NB4 (cell line): ENCODE measurements at regions not wholly inside any gene's neighbourhood (a gene's known extent, or its start where the extent isn't known, plus 50 kb on each side); places are given as distances from the start of the nearest gene placed in this dataset.

Experiments
- MYC ChIP-seq: IDR thresholded peaks from 2 replicates; pipeline ENCODE4 v1.6.1; 2011; ENCODE audit warnings: low read depth, low read length
- POLR2A ChIP-seq: IDR thresholded peaks from 2 replicates; pipeline ENCODE4 v1.6.1; 2011; ENCODE audit warnings: mild to moderate bottlenecking; ENCODE audit not compliant: insufficient read length; ENCODE audit errors: extremely low read depth
- TF ChIP-seq, protein P1 (sequence below): IDR thresholded peaks from one replicate; pipeline ENCODE4 v1.5.1; 2012; ENCODE audit warnings: low read depth, low read length

DNA sequence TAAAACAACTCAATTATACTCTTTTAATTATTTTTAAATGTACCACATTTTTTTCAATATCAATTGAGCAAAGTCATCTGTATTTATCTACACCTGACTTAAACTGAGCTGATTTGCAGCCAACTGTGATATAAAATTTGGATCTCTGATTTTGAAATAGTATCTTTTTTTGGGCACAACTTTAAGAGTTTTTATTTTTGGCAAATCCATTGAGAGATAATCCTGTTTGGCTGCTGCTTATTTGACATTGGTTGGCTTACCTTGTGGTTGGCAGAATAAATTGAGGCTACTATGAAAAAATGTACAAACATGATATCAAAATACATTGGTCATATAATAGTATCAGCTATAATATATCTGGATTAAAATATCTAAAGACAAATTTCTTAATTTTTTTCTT, 656.0 kb upstream of the NDST4 start:
- TF ChIP-seq POLR2A: no peak
- TF ChIP-seq, protein P1, sequence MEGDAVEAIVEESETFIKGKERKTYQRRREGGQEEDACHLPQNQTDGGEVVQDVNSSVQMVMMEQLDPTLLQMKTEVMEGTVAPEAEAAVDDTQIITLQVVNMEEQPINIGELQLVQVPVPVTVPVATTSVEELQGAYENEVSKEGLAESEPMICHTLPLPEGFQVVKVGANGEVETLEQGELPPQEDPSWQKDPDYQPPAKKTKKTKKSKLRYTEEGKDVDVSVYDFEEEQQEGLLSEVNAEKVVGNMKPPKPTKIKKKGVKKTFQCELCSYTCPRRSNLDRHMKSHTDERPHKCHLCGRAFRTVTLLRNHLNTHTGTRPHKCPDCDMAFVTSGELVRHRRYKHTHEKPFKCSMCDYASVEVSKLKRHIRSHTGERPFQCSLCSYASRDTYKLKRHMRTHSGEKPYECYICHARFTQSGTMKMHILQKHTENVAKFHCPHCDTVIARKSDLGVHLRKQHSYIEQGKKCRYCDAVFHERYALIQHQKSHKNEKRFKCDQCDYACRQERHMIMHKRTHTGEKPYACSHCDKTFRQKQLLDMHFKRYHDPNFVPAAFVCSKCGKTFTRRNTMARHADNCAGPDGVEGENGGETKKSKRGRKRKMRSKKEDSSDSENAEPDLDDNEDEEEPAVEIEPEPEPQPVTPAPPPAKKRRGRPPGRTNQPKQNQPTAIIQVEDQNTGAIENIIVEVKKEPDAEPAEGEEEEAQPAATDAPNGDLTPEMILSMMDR: no peak
- no peak for TF ChIP-seq MYC
